ENCODE measurements at regions not wholly inside any gene's neighbourhood (a gene's known extent, or its start where the extent isn't known, plus 50 kb on each side); places are given as distances from the start of the nearest gene placed in this dataset.

DNA sequence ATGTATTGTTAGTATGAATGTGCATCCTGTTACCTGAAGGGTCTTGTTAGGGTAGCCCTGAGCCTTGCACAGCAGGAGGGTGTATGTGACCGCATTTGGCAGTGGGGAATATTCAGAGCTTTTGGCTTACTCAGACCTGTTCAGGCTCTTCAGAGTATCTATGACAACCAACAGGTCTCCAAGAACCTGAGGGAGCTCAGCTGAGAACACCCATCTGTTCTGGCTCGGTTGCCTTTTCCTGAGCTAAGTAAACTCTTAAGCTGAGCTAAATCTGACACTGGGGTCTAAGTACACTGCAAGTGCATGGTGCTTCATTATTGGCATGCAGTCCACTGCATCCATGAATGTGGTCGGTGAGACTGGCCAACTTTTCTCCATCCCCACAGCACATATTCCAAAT lies 92.4 kb upstream of the CHST9 start:
- TF ChIP-seq, protein P1, sequence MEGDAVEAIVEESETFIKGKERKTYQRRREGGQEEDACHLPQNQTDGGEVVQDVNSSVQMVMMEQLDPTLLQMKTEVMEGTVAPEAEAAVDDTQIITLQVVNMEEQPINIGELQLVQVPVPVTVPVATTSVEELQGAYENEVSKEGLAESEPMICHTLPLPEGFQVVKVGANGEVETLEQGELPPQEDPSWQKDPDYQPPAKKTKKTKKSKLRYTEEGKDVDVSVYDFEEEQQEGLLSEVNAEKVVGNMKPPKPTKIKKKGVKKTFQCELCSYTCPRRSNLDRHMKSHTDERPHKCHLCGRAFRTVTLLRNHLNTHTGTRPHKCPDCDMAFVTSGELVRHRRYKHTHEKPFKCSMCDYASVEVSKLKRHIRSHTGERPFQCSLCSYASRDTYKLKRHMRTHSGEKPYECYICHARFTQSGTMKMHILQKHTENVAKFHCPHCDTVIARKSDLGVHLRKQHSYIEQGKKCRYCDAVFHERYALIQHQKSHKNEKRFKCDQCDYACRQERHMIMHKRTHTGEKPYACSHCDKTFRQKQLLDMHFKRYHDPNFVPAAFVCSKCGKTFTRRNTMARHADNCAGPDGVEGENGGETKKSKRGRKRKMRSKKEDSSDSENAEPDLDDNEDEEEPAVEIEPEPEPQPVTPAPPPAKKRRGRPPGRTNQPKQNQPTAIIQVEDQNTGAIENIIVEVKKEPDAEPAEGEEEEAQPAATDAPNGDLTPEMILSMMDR (IDR thresholded peaks at IDR 0.05) = no peak
- TF ChIP-seq POLR2A (IDR thresholded peaks at IDR 0.05) = no peak
